HCT116 (cell line): ENCODE measurements at regions not wholly inside any gene's neighbourhood (a gene's known extent, or its start where the extent isn't known, plus 50 kb on each side); places are given as distances from the start of the nearest gene placed in this dataset.

Experiments used
- ATAC-seq: fragments of 200-7000 bp; cut with Tn5 transposase; 2 replicates; pipeline ENCODE4 v1.9.1; 2020; ENCODE audit warnings: mild to moderate bottlenecking, moderate library complexity
- BruUV-seq: library from RNA; stranded (reverse); fragments of 400-500 nt; replicated peaks from 2 replicates; lab custom pipeline; 2021; lab: Mats Ljungman, UMichigan
- CTCF ChIA-PET: fragments of 300-600 bp; sonication (Branson Sonifier 250); formaldehyde crosslinking; loops from one replicate; lab custom pipeline; 2021; ENCODE audit warnings: antibody characterized with exemption; lab: Charles Lee
- POLR2A ChIA-PET: fragments of 300-600, 350-600 bp; sonication (Branson Sonifier 250); formaldehyde crosslinking; loops from one replicate; lab custom pipeline; 2021; ENCODE audit warnings: antibody characterized with exemption; lab: Charles Lee
- RAD21 ChIA-PET, 2 experiments: fragments of 300-600 bp; sonication (Branson Sonifier 250); formaldehyde crosslinking; loops; one replicate each; lab custom pipeline; 2023; ENCODE audit warnings: low total read pairs in 2 of 2; ENCODE audit not compliant: uncharacterized antibody in 2 of 2, unreplicated experiment in 2 of 2, low non-redundant PET in 1 of 2; lab: Charles Lee
- DNase-seq: peaks from one replicate; pipeline ENCODE4 v3.0.0-alpha.2; 2010; ENCODE audit warnings: low read depth, low spot score
- H2AFZ ChIP-seq: fragments of 200-600 bp; shearing (Covaris generic), sonication (generic); 2 replicates; pipeline ENCODE4 v1.6.1; 2017; ENCODE audit warnings: low read depth, mixed run types, mixed read lengths, antibody characterized with exemption, low read length; ENCODE audit not compliant: poor library complexity, severe bottlenecking
- H3K27ac ChIP-seq: 2 replicates; pipeline ENCODE4 v1.5.1; 2012; ENCODE audit warnings: low read depth, low read length
- H3K27me3 ChIP-seq: fragments of 200-600 bp; sonication (generic); 2 replicates; pipeline ENCODE4 v1.6.1; 2016; ENCODE audit warnings: mixed run types, low read length, mixed read lengths; ENCODE audit not compliant: insufficient read depth
- H3K36me3 ChIP-seq, 2 experiments: fragments of 200-500 bp in 1 of 2; fragments of 200-600 bp in 1 of 2; sonication (Bioruptor generic) in 1 of 2; sonication (generic) in 1 of 2; 2 replicates each; pipeline versions ENCODE4 v1.5.1 to v1.6.1; 2014 to 2016; ENCODE audit warnings: low read length in 2 of 2, inconsistent platforms in 1 of 2, mixed read lengths in 1 of 2, mixed run types in 1 of 2; ENCODE audit not compliant: insufficient read depth in 2 of 2, control insufficient read depth in 1 of 2
- H3K4me1 ChIP-seq, 2 experiments: fragments of 200-600 bp in 1 of 2; sonication (generic) in 1 of 2; 2 replicates each; pipeline versions ENCODE4 v1.5.1 to v1.6.1; 2012 to 2017; ENCODE audit warnings: low read length in 2 of 2, inconsistent platforms in 1 of 2, mild to moderate bottlenecking in 1 of 2, mixed read lengths in 1 of 2, mixed run types in 1 of 2, moderate library complexity in 1 of 2; ENCODE audit not compliant: insufficient read depth in 2 of 2, control insufficient read depth in 1 of 2
- H3K4me2 ChIP-seq: fragments of 200-600 bp; sonication (generic); 2 replicates; pipeline ENCODE4 v1.6.1; 2017; ENCODE audit warnings: mixed run types, low read length, mixed read lengths
- H3K4me3 ChIP-seq, 2 experiments: fragments of 200-600 bp in 1 of 2; sonication (generic) in 1 of 2; replicated peaks in 1 of 2; 2 replicates each; pipeline ENCODE4 v1.5.1; 2011 to 2016; ENCODE audit warnings: low read length in 2 of 2, control low read depth in 1 of 2, low read depth in 1 of 2, mild to moderate bottlenecking in 1 of 2, mixed read lengths in 1 of 2, mixed run types in 1 of 2
- H3K79me2 ChIP-seq: fragments of 200-600 bp; sonication (generic); 2 replicates; pipeline ENCODE4 v1.6.1; 2017; ENCODE audit warnings: mild to moderate bottlenecking, mixed run types, low read length, moderate library complexity, mixed read lengths; ENCODE audit not compliant: insufficient read depth
- H3K9ac ChIP-seq: fragments of 200-600 bp; sonication (generic); 2 replicates; pipeline ENCODE4 v1.6.1; 2016; ENCODE audit warnings: low read length, mixed read lengths
- H3K9me2 ChIP-seq: fragments of 200-600 bp; sonication (generic), shearing (Covaris generic); 2 replicates; pipeline ENCODE4 v1.6.1; 2017; ENCODE audit warnings: mixed run types, mild to moderate bottlenecking, moderate library complexity; ENCODE audit not compliant: insufficient read depth
- H3K9me3 ChIP-seq, 2 experiments: fragments of 200-500 bp in 1 of 2; fragments of 200-600 bp in 1 of 2; sonication (Bioruptor generic) in 1 of 2; sonication (generic) in 1 of 2; 2 replicates each; pipeline ENCODE4 v1.6.1; 2014 to 2017; ENCODE audit warnings: low read length in 2 of 2, mixed read lengths in 2 of 2, inconsistent platforms in 1 of 2, low read depth in 1 of 2, mild to moderate bottlenecking in 1 of 2, mixed run types in 1 of 2, moderate library complexity in 1 of 2; ENCODE audit not compliant: control insufficient read depth in 1 of 2, insufficient read depth in 1 of 2
- H4K20me1 ChIP-seq: fragments of 200-600 bp; sonication (generic), shearing (Covaris generic); 2 replicates; pipeline ENCODE4 v1.6.1; 2017; ENCODE audit warnings: mixed run types, mild to moderate bottlenecking, moderate library complexity; ENCODE audit not compliant: insufficient read depth
- ATF3 ChIP-seq: IDR thresholded peaks from 2 replicates; pipeline ENCODE4 v1.6.1; 2012
- CEBPB ChIP-seq: IDR thresholded peaks from 2 replicates; pipeline ENCODE4 v1.6.1; 2012; ENCODE audit warnings: low read depth
- CTCF ChIP-seq, 3 experiments: fragments of 200-600 bp in 1 of 3; sonication (generic) in 1 of 3; IDR thresholded peaks in 2 of 3; conservative IDR thresholded peaks in 1 of 3; 2 replicates each; pipeline ENCODE4 v1.5.1; 2012 to 2017; ENCODE audit warnings: low read depth in 2 of 3, low read length in 2 of 3, antibody characterized with exemption in 1 of 3, borderline replicate concordance in 1 of 3, control low read depth in 1 of 3, mild to moderate bottlenecking in 1 of 3, mixed read lengths in 1 of 3, mixed run types in 1 of 3, moderate library complexity in 1 of 3; ENCODE audit not compliant: insufficient read depth in 1 of 3
- EGR1 ChIP-seq: IDR thresholded peaks from 2 replicates; pipeline ENCODE4 v1.6.1; 2012; ENCODE audit warnings: low read depth
- EZH2phosphoT487 ChIP-seq: fragments of 200-600 bp; IDR thresholded peaks from 2 replicates; pipeline ENCODE4 v1.6.1; 2018; ENCODE audit warnings: antibody characterized with exemption, borderline replicate concordance
- POLR2A ChIP-seq: IDR thresholded peaks from 2 replicates; pipeline ENCODE4 v1.7.0; 2011; ENCODE audit warnings: borderline replicate concordance; ENCODE audit not compliant: insufficient read depth, insufficient read length; ENCODE audit errors: extremely low read depth
- RAD21 ChIP-seq: IDR thresholded peaks from 2 replicates; pipeline ENCODE4 v1.6.1; 2012; ENCODE audit warnings: low read depth, mild to moderate bottlenecking
- REST ChIP-seq: IDR thresholded peaks from 2 replicates; pipeline ENCODE4 v1.6.1; 2012; ENCODE audit warnings: low read depth
- SIN3A ChIP-seq: IDR thresholded peaks from 2 replicates; pipeline ENCODE4 v1.6.1; 2012; ENCODE audit warnings: low read depth
- SP1 ChIP-seq: IDR thresholded peaks from 2 replicates; pipeline ENCODE4 v1.6.1; 2012; ENCODE audit warnings: low read depth
- TCF7L2 ChIP-seq: IDR thresholded peaks from 2 replicates; pipeline ENCODE4 v1.7.0; 2011; ENCODE audit warnings: borderline replicate concordance, inconsistent platforms; ENCODE audit not compliant: insufficient read depth, insufficient read length; ENCODE audit errors: extremely low read depth
- ZFX ChIP-seq: fragments of 450-650 bp; IDR thresholded peaks from 2 replicates; pipeline ENCODE4 v1.6.1; 2017
- ZNF274 ChIP-seq: fragments of 200-500 bp; sonication (Bioruptor generic); IDR thresholded peaks from 2 replicates; pipeline ENCODE4 v1.6.1; 2014; ENCODE audit warnings: mild to moderate bottlenecking, low read depth, low read length, inconsistent platforms
- intact Hi-C: fragments of 100-400 bp; cut with micrococcal nuclease; formaldehyde crosslinking; loops from 2 replicates; pipeline ENCODE4 v1.10.0; 2022

- ChIA-PET RAD21 (no interaction called here), POLR2A (no interaction called here), CTCF (no interaction called here)
- no peak overlapping the region for H3K27ac ChIP-seq
- no peaks in the 10 kb centered on the region for H4K20me1 ChIP-seq
- no peaks in the 10 kb centered on the region for H3K36me3 ChIP-seq
- H3K9me3 ChIP-seq, result no peaks in the 10 kb centered on the region
- H3K79me2 ChIP-seq, result no peaks in the 10 kb centered on the region
- H3K4me1 ChIP-seq, result peaks cover 2 to 11% of the 10 kb centered on the region in 2 experiments; a peak in 3 of 4 replicates
- H3K4me3 ChIP-seq, result no peak overlapping the region
- DNase-seq (no peak), ATAC-seq (no peak)
- no peak overlapping the region for H2AFZ ChIP-seq
- H3K4me2 ChIP-seq, result no peak overlapping the region
- no peaks in the 10 kb centered on the region for H3K9me2 ChIP-seq
- no TSS peak for BruUV-seq
- intact Hi-C loops, result no loop called here
- H3K27me3 ChIP-seq, result no peaks in the 10 kb centered on the region
- no peak overlapping the region for H3K9ac ChIP-seq
- TF ChIP-seq REST (no peak), RAD21 (no peak), EGR1 (no peak), EZH2phosphoT487 (no peak), CTCF (IDR thresholded peaks at IDR 0.05 in 2 of 3, conservative IDR thresholded peaks at IDR 0.05 in 1 of 3; ENCODE audit: borderline replicate concordance in 1 of 3, insufficient read depth in 1 of 3, low read depth in 2 of 3, low read length in 2 of 3) (no peak), ZFX (no peak), SP1 (no peak), CEBPB (no peak), TCF7L2 (no peak), SIN3A (no peak), POLR2A (no peak), ZNF274 (no peak), ATF3 (no peak)
These were observed 230.5 kb downstream of the LACC1 start for GRCh38 chr13:44110091-44110621.
